Psoas muscle (tissue), 7 donors: ENCODE measurements at regions not wholly inside any gene's neighbourhood (a gene's known extent, or its start where the extent isn't known, plus 50 kb on each side); places are given as distances from the start of the nearest gene placed in this dataset.

Experiments
- ATAC-seq, 4 donors: fragments of 200-7000 bp; cut with Tn5 transposase; one replicate each; pipeline ENCODE4 v1.9.1; 2020; ENCODE audit warnings: moderate library complexity in 3 of 4, mild to moderate bottlenecking in 2 of 4
- DNase-seq, 2 donors: peaks; one replicate each; pipeline ENCODE4 v3.0.0-alpha.2; 2020
- H3K27ac ChIP-seq: fragments of 200-600 bp; one replicate; pipeline ENCODE4 v1.8.0; 2022
- H3K27me3 ChIP-seq, 3 donors: fragments of 200-600 bp in 1 of 3; one replicate each; pipeline versions ENCODE4 v1.6.1 to v1.8.0; 2013 to 2022; ENCODE audit warnings: low read length in 2 of 3, mild to moderate bottlenecking in 2 of 3, moderate library complexity in 1 of 3; ENCODE audit not compliant: insufficient read depth in 3 of 3
- H3K36me3 ChIP-seq, 2 donors: fragments of 200-600 bp in 1 of 2; one replicate each; pipeline versions ENCODE4 v1.6.1 to v1.8.0; 2013 to 2022; ENCODE audit warnings: low read depth in 1 of 2, mild to moderate bottlenecking in 1 of 2, moderate library complexity in 1 of 2; ENCODE audit not compliant: insufficient read depth in 1 of 2
- H3K4me1 ChIP-seq: fragments of 200-600 bp; one replicate; pipeline ENCODE4 v1.8.0; 2022
- H3K4me3 ChIP-seq: fragments of 200-600 bp; one replicate; pipeline ENCODE4 v1.8.0; 2022; ENCODE audit warnings: mild to moderate bottlenecking
- H3K9me3 ChIP-seq: fragments of 200-600 bp; one replicate; pipeline ENCODE4 v1.8.0; 2022
- CTCF ChIP-seq: fragments of 200-600 bp; IDR thresholded peaks from one replicate; pipeline ENCODE4 v1.8.0; 2022; ENCODE audit warnings: antibody characterized with exemption
- WGBS, 3 donors: extraction: QIAGEN DNeasy Blood & Tissue Kit; methylation state at CpG; one replicate each; pipeline versions ENCODE4 v1.1.6 to v1.1.7; 2013; 5-methylcytosine and 5-hydroxymethylcytosine counted together
- intact Hi-C, 2 donors: fragments of 100-400 bp; cut with DNase I; formaldehyde crosslinking; loops; one replicate each; pipeline versions ENCODE4 v1.11.0 to v1.14.2; 2022
- donor health status: healthy with polysubstance abuse.
- donor health status: DM: no; HTN: no; CAD: no; lungs with moderate emphysema.
- donor health status: Bipolar disorder and iron deficiency.
- donor health status: healthy.
- donor health status: DM: yes; HTN: yes; CAD: no.
- donor health status: DM: no; HTN: no; CAD: no.
- donor health status: DM: yes; HTN: yes; CAD: no.

GRCh38 chr17:70527364-70527888, 358.1 kb downstream of the KCNJ2 start:
- peaks cover 5% of the 10 kb centered on the region for H3K4me1 ChIP-seq
- H3K9me3 ChIP-seq: no peaks in the 10 kb centered on the region
- H3K27ac ChIP-seq: no peak overlapping the region
- intact Hi-C loops: no loop called here
- no peak overlapping the region for H3K4me3 ChIP-seq
- H3K36me3 ChIP-seq: no peaks in the 10 kb centered on the region
- DNase-seq (no peak), ATAC-seq (peak; percentile 36 to 91 (median 62))
- no peak for TF ChIP-seq CTCF
- 61 to 77% (median 66%) methylated on average over 3 of the region's 3 CpGs for WGBS, 3 donors
- no peaks in the 10 kb centered on the region for H3K27me3 ChIP-seq

- intact Hi-C loops: no loop called here
- no peaks in the 10 kb centered on the region for H3K9me3 ChIP-seq
- no peak for TF ChIP-seq CTCF
- H3K4me3 ChIP-seq: no peak overlapping the region
- no peak for DNase-seq
- no peak overlapping the region for H3K27ac ChIP-seq
- no peaks in the 10 kb centered on the region for H3K36me3 ChIP-seq
- no peaks in the 10 kb centered on the region for H3K4me1 ChIP-seq
- no peaks in the 10 kb centered on the region for H3K27me3 ChIP-seq
- ATAC-seq: no peak
- WGBS, 3 donors: 64 to 86% (median 70%) methylated on average over 2 of the region's 2 CpGs
These were observed 364.1 kb downstream of the KCNJ2 start for GRCh38 chr17:70533427-70533826.

GRCh38 chr17:70535986-70536385, 366.7 kb downstream of the KCNJ2 start:
- H3K4me3 ChIP-seq: no peak overlapping the region
- H3K9me3 ChIP-seq: no peaks in the 10 kb centered on the region
- 86 to 100% (median 93%) methylated on average over 1 of the region's 1 CpG for WGBS, 3 donors
- no peak overlapping the region for H3K27ac ChIP-seq
- no peaks in the 10 kb centered on the region for H3K4me1 ChIP-seq
- ATAC-seq: no peak
- H3K36me3 ChIP-seq: no peaks in the 10 kb centered on the region
- no peak for DNase-seq
- no peak for TF ChIP-seq CTCF
- no peaks in the 10 kb centered on the region for H3K27me3 ChIP-seq
- intact Hi-C loops: no loop called here

- DNase-seq (no peak), ATAC-seq (no peak)
- H3K27me3 ChIP-seq: no peaks in the 10 kb centered on the region
- no peaks in the 10 kb centered on the region for H3K4me1 ChIP-seq
- no peak overlapping the region for H3K4me3 ChIP-seq
- intact Hi-C loops: no loop called here
- H3K9me3 ChIP-seq: no peaks in the 10 kb centered on the region
- no peaks in the 10 kb centered on the region for H3K36me3 ChIP-seq
- H3K27ac ChIP-seq: no peak overlapping the region
- 62 to 63% (median 63%) methylated on average over 6 to 7 of the region's 7 CpGs for WGBS, 3 donors
- no peak for TF ChIP-seq CTCF
These were observed 370.0 kb downstream of the KCNJ2 start for GRCh38 chr17:70539132-70539924.

GRCh38 chr17:70542876-70543275, 373.5 kb downstream of the KCNJ2 start:
- WGBS, 3 donors: 63 to 85% (median 67%) methylated on average over 4 of the region's 4 CpGs
- Histone ChIP-seq H3K9me3 (no peaks in the 10 kb centered on the region), H3K36me3 (no peaks in the 10 kb centered on the region), H3K27ac (no peak overlapping the region), H3K4me3 (no peak overlapping the region), H3K27me3 (no peaks in the 10 kb centered on the region), H3K4me1 (no peaks in the 10 kb centered on the region)
- intact Hi-C loops: no loop called here
- TF ChIP-seq CTCF: no peak
- DNase-seq (no peak), ATAC-seq (no peak)
